COLO668 (cell line): ENCODE measurements at regions not wholly inside any gene's neighbourhood (a gene's known extent, or its start where the extent isn't known, plus 50 kb on each side); places are given as distances from the start of the nearest gene placed in this dataset.
"Not testable (repeated sequence)": the region's sequence is repeated elsewhere in the genome, so short reads cannot be mapped to it uniquely, and the experiment has no call there.

Experiments used
- DNase-seq: peaks from one replicate; lab custom pipeline; 2025; ENCODE audit not compliant: unreplicated experiment; lab: John Stamatoyannopoulos, UW

GRCh38 chr7:49580761-49581160 is 192.7 kb upstream of the VWC2 start:
- no peak for DNase-seq

GRCh38 chr7:49583440-49583839 is 190.0 kb upstream of the VWC2 start:
- DNase-seq = no peak

GRCh38 chr7:49596701-49597491 is 176.5 kb upstream of the VWC2 start:
- DNase-seq = no peak

GRCh38 chr7:49597805-49598204 is 175.6 kb upstream of the VWC2 start:
- DNase-seq = no peak

- no peak for DNase-seq
These were observed 161.5 kb upstream of the VWC2 start for GRCh38 chr7:49611951-49612350.

GRCh38 chr7:49613759-49614158 is 159.7 kb upstream of the VWC2 start:
- no peak for DNase-seq

GRCh38 chr7:49614974-49615373 is 158.5 kb upstream of the VWC2 start:
- DNase-seq = not testable (repeated sequence)

- DNase-seq = no peak
These were observed 155.4 kb upstream of the VWC2 start for GRCh38 chr7:49618028-49618427.

GRCh38 chr7:49623943-49624342 is 149.5 kb upstream of the VWC2 start:
- no peak for DNase-seq

GRCh38 chr7:49624611-49625010 is 148.8 kb upstream of the VWC2 start:
- DNase-seq = no peak

GRCh38 chr7:49630513-49630912 is 142.9 kb upstream of the VWC2 start:
- DNase-seq = no peak

- DNase-seq = no peak
These were observed 142.2 kb upstream of the VWC2 start for GRCh38 chr7:49631071-49631815.

- DNase-seq = no peak
These were observed 141.5 kb upstream of the VWC2 start for GRCh38 chr7:49631960-49632359.

- no peak for DNase-seq
These were observed 137.6 kb upstream of the VWC2 start for GRCh38 chr7:49635800-49636199.

- no peak for DNase-seq
These were observed 137.0 kb upstream of the VWC2 start for GRCh38 chr7:49636400-49636799.

- DNase-seq = no peak
These were observed 135.3 kb upstream of the VWC2 start for GRCh38 chr7:49638166-49638565.

- DNase-seq = no peak
These were observed 134.3 kb upstream of the VWC2 start for GRCh38 chr7:49639068-49639593.

- DNase-seq = no peak
These were observed 133.6 kb upstream of the VWC2 start for GRCh38 chr7:49639808-49640207.

- no peak for DNase-seq
These were observed 130.1 kb upstream of the VWC2 start for GRCh38 chr7:49643321-49643720.

GRCh38 chr7:49643736-49644135 is 129.7 kb upstream of the VWC2 start:
- DNase-seq = no peak

GRCh38 chr7:49644396-49645166 is 128.9 kb upstream of the VWC2 start:
- DNase-seq = no peak
